DMS53 treated with DMSO at 0.1 percent for 48 hours (cell line): ENCODE measurements at regions not wholly inside any gene's neighbourhood (a gene's known extent, or its start where the extent isn't known, plus 50 kb on each side); places are given as distances from the start of the nearest gene placed in this dataset.
"Not testable (repeated sequence)": the region's sequence is repeated elsewhere in the genome, so short reads cannot be mapped to it uniquely, and the experiment has no call there.

Source experiments
- DNase-seq: peaks from one replicate; lab custom pipeline; 2025; ENCODE audit not compliant: unreplicated experiment; lab: John Stamatoyannopoulos, UW

DNA sequence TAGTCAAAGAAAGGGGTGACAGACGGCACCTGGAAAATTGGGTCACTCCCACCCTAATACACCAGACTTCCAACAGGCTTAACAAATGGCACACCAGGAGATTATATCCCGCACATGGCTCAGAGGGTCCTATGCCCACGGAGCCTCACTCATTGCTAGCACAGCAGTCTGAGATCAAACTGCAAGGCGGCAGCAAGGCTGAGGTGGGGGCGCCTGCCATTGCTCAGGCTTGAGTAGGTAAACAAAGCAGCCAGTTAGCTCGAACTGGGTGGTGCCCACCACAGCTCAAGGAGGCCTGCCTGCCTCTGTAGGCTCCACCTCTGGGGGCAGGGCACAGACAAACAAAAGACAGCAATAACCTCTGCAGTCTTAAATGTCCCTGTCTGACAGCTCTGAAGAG is 482.5 kb downstream of the SUCLG1 start:
- DNase-seq = not testable (repeated sequence)

DNA sequence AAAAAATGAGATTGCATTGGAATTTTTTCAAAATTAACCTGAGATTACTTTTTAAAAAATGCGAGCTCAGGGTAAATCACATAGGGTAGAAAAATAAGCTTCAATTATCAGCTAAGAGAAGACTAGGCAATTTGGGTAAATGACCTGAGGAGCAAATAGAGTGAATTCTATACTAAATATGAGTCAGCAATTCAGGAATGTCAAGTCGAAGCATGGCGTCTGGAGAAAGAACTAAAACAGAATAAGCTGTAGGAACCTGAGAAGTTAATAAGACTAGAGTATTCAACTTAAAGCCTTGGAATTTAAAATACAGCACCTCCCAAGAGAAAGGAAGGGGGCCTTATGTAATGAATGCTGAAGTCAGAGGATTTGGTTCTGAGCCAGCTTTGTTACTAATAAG is 487.0 kb downstream of the SUCLG1 start:
- no peak for DNase-seq

GRCh38 chr2:83971547-83971946 is 487.5 kb downstream of the SUCLG1 start:
- DNase-seq = no peak

GRCh38 chr2:83970217-83970929 is 488.7 kb downstream of the SUCLG1 start:
- DNase-seq = no peak

DNA sequence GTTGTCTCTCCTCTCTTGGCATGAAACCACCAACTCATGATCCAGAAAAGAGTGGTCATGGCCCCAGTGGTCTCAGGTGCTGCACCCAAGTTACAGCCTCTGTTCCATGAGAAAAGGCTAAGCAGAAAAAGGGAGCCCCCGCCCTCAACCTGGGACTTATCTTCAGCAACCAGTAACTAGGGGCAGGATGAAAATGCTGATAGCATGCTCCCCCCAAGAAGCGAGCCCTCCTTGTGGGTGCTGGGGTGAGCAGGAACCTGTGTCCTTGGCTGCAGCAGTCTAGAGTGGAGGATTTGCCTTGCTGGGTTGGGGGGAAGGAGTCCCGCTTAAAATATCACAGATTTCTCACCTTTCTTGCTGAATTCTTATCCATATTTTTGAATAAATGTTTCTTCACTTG is 490.0 kb downstream of the SUCLG1 start:
- no peak for DNase-seq

GRCh38 chr2:83967854-83968253 is 491.2 kb downstream of the SUCLG1 start:
- DNase-seq = no peak

DNA sequence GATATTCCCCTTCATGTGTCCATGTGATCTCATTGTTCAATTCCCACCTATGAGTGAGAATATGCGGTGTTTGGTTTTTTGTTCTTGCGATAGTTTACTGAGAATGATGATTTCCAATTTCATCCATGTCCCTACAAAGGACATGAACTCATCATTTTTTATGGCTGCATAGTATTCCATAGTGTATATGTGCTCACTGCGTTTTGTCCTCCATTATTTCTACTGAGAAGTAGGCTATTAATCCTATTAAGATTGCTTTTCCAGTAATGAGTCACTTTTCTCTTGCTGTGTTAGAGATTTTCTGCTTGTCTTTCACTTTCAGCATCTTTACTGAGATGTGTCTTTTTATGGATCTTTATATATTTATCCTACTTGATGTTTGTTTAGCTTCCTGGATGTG is 492.1 kb downstream of the SUCLG1 start:
- DNase-seq = not testable (repeated sequence)

- DNase-seq = no peak
Measured at GRCh38 chr2:83961512-83961911, 497.6 kb downstream of the SUCLG1 start.

DNA sequence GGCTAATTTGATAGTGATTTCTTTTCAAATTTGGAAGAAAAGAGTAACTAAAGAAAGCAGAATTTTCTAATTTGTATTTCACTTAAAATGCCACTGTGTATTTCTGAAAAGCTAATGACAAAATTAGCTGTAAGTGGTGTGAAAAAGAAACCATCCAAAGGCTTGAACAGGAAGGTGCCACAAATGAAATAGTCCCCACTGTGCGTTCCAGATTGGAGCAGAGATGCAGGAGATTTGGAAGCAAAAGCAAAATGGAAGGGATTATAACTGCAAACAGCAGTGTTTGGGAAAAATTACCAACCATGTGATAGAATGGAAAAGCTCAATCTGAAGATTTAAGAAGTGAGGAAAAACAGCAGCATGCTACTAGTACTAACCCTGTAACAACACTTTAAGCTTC is 498.7 kb downstream of the SUCLG1 start:
- DNase-seq = no peak

DNA sequence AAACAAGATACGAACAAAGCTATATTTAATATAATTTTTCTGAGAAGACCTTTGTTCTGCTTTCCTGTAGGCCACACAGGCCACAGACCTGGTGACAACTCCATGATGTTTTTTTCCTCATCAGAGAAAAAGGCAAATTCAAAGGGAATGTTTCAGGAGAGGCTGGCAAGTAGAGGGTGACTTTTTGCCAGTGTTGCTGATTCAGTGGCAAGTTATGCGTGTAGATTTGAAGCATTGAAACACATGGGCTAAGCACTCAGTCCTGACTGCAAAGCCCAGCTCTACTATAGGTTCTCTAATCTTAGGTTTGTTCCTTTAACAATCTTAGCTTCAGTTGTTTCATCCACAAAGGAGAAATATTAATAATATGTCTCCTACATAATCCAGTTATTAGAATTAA is 499.8 kb downstream of the SUCLG1 start:
- DNase-seq = no peak

DNA sequence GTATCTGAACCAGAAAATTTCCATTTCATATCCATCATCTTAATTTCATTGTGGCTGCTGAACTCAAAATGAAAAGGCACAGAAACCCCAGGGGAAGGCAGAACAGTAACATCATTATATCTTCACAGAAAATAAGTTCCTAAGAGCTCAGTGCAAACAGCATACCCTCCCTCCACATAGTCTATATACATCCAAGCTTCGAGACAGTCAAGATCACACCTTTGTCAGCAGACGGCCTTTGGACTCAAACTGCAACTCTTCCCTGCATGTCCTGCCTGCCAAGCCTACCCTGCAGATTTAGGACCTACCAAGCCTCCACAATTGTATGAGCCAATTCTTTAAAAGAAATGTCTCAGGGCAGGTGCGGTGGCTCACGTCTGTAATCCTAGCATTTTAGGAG is 502.1 kb downstream of the SUCLG1 start:
- DNase-seq = no peak

DNA sequence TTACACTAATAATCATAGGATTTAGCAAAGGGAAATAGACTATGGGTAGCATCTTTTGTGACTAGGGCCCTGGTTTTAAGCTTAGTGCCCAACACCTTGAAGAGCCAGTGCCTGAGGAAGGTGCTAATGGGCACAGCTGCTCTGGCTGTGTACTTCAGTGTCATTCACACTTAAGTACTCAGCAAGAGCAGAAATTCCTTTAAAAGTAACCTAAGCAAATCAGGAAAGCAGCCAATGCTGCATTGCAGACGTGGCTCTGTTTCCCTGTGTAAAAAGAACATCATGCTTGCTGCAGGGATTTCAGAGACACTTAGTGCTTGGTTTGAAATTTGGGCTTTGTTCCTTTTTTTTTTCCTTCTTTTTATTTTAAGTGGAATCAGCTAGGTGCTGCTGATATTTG is 505.4 kb downstream of the SUCLG1 start:
- peak; percentile 4 for DNase-seq

GRCh38 chr2:83951378-83951947 is 507.6 kb downstream of the SUCLG1 start:
- DNase-seq = no peak

DNA sequence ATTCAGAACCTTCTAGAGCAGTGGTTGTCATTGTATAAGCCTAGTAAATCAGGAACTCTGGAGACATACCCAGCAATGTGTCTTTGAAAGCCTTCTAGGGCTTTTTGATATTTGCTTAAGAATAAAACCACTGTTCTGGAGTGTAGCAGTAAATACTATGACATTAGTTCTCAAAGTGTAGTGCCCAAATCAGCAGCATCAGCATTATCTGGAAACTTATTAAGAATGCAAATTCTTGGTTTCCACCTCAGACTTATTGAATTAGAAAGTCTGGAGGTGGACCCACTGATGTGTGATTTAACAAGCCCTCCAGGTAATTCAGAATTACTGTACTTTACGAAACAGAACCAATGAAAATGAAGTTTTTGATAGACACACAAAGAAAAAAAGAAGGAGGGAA is 509.7 kb downstream of the SUCLG1 start:
- no peak for DNase-seq

DNA sequence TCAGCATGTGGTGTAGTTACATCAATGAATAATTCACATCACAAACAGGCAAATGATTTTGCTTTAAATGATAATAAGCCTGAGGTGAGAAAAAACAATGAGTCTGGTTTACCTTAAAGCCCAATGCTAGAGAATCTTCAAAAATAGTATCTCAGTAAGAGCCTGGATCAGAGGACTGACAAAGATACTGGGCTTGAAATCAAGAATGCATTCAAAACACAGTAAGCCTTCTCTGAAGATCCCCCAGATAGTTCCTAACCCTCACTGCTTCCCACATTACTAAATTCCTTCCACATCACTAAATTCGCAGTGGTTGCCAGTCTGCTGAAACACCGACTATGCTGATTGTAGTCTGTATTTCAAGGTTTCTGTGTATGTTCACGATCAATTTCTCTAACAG is 514.9 kb downstream of the SUCLG1 start:
- DNase-seq = no peak

GRCh38 chr2:83943265-83943664 is 515.8 kb downstream of the SUCLG1 start:
- DNase-seq = no peak

DNA sequence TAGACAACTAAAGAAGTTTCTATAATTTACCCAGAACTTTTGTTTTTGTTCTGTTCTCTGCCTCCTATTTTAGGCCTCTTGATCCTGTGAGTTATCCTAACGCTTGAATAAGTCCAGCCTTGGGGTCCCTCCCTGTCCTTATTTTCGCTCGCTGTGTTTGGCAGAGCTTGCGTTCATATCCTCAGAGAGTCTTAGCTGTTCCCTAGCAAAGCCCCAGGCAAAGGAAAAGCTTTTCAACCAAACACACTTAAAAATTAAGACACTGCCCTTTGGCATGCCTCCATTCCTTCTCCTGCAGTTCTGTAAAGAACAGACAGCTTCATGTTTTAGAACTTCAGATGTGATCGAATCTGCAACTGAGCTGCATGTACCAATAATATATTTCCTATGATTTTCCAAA is 517.2 kb downstream of the SUCLG1 start:
- DNase-seq = no peak

DNA sequence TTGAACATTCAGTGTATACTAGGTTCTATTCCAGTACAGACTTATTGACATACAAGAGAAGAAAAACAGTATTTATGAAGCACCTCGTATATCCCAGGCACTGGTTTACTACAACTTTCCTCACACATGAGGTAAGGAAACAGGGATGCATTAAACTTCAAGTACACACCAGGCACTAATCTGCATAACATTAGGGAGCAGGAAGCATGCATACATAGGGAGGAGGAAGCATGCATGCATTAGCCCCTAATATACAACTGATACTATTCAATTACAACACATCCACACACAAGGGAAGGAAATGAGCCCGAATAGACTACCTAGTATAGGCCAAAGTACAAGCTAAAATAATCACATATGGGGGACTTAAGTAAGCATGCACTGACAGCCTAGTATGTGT is 525.3 kb downstream of the SUCLG1 start:
- DNase-seq = no peak

GRCh38 chr2:83923531-83923930 is 535.5 kb downstream of the SUCLG1 start:
- DNase-seq = no peak

DNA sequence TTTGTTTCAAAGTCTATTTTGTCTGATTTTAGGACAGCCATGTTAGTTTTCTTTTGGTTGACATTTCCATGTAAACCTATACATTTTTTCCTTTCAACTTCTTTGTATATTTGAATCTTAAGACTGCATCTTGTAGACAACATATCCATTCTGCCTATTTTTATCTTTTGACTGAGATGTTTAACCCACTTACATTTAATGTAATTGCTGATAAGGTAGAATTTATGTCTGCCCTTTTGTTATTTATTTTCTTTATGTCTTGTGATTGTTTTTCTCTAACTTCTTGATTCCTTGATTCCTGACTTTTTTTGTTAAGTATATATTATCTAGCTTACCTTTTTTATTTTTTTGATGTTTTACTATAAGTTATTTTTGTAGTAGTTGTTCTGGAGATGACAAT is 542.5 kb downstream of the SUCLG1 start:
- DNase-seq = no peak

- DNase-seq = no peak
Measured at GRCh38 chr2:83915381-83915780, 543.7 kb downstream of the SUCLG1 start.

- DNase-seq = no peak
Measured at GRCh38 chr2:83908750-83909149, 550.3 kb downstream of the SUCLG1 start.

DNA sequence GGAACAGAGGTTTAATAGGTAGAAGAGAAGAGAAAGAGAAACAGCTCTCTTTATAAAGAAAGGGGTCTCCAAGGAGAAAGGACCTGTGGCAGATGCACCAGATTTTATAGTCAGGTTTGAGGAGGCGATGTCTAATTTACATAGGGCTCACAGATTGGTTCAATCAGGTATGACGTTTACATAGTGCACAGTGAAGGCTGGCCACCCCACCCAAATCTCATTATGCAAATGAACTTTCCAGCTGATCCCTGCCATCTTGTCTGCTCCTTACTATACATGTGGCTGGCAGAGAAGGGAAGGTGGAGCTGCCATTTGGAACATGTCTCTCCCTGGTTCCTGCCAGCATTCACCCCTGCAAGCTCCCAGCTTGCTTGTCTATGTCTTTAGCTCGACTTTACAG is 557.8 kb downstream of the SUCLG1 start:
- no peak for DNase-seq
